HepG2 (cell line): ENCODE measurements at regions not wholly inside any gene's neighbourhood (a gene's known extent, or its start where the extent isn't known, plus 50 kb on each side); places are given as distances from the start of the nearest gene placed in this dataset.

ENCODE experiments used
- ARID4A ChIP-seq: sonication (generic); formaldehyde crosslinking; IDR thresholded peaks from 2 replicates; pipeline ENCODE4 v1.5.0; 2020; ENCODE audit warnings: mild to moderate bottlenecking, missing genetic modification reagents, borderline replicate concordance
- CBX5 ChIP-seq: sonication (generic); formaldehyde crosslinking; IDR thresholded peaks from 2 replicates; pipeline ENCODE4 v1.4.0; 2020; ENCODE audit warnings: missing genetic modification reagents, borderline replicate concordance
- EP300 ChIP-seq, 3 experiments: sonication (generic) in 1 of 3; formaldehyde crosslinking in 1 of 3; IDR thresholded peaks; 2 replicates each; pipeline versions ENCODE4 v1.5.1 to v1.6.1; 2011 to 2020; ENCODE audit warnings: low read depth in 2 of 3, low read length in 2 of 3, borderline replicate concordance in 1 of 3, improper control_type of control experiment in 1 of 3, mild to moderate bottlenecking in 1 of 3, missing genetic modification reagents in 1 of 3, moderate library complexity in 1 of 3
- GATAD2A ChIP-seq: IDR thresholded peaks from 2 replicates; pipeline ENCODE4 v1.6.1; 2016
- ZBTB10 ChIP-seq: sonication (generic); formaldehyde crosslinking; IDR thresholded peaks from 2 replicates; pipeline ENCODE4 v1.4.0; 2020; ENCODE audit warnings: missing genetic modification reagents, borderline replicate concordance
- ZBTB20 ChIP-seq: sonication (generic); formaldehyde crosslinking; IDR thresholded peaks from 2 replicates; pipeline ENCODE4 v1.8.1; 2023; ENCODE audit warnings: missing genetic modification reagents, low read depth, mild to moderate bottlenecking, borderline replicate concordance
- ZFYVE20 ChIP-seq: sonication (generic); formaldehyde crosslinking; IDR thresholded peaks from 2 replicates; pipeline ENCODE4 v1.8.0; 2023; ENCODE audit warnings: low read depth, mild to moderate bottlenecking, moderate library complexity, missing genetic modification reagents, borderline replicate concordance
- ZNF407 ChIP-seq: sonication (generic); formaldehyde crosslinking; IDR thresholded peaks from one replicate; pipeline ENCODE4 v1.5.1; 2020; ENCODE audit warnings: mild to moderate bottlenecking, missing genetic modification reagents; ENCODE audit errors: not compliant biosample characterization
- ZXDC ChIP-seq: sonication (generic); formaldehyde crosslinking; IDR thresholded peaks from 2 replicates; pipeline ENCODE4 v1.5.0; 2020; ENCODE audit warnings: mild to moderate bottlenecking, missing genetic modification reagents

- TF ChIP-seq ZNF407 (no peak), ARID4A (CRISPR knock-in tag) (peak; percentile 20; the same call in 1 of the 2 replicates), ZBTB10 (CRISPR knock-in tag) (no peak), ZXDC (CRISPR knock-in tag) (no peak), ZBTB20 (CRISPR knock-in tag) (peak; percentile 93), GATAD2A (CRISPR knock-in tag) (peak; percentile 90), ZFYVE20 (CRISPR knock-in tag) (no peak), EP300 (IDR thresholded peaks at IDR 0.05; ENCODE audit: low read depth in 2 of 2, low read length in 2 of 2) (peak in 1 of 2 experiments; percentile 90; a peak in 2 of 4 replicates), EP300 (CRISPR knock-in tag; IDR thresholded peaks at IDR 0.05; ENCODE audit: borderline replicate concordance) (peak; percentile 38; the same call in 1 of the 2 replicates), CBX5 (CRISPR knock-in tag) (no peak)
Measured at GRCh38 chr3:159787178-159787574, 201.5 kb upstream of the IL12A start (continued).
